HEK293T (cell line): ENCODE measurements at regions not wholly inside any gene's neighbourhood (a gene's known extent, or its start where the extent isn't known, plus 50 kb on each side); places are given as distances from the start of the nearest gene placed in this dataset.

Experiments used
- CTCF ChIA-PET: fragments of 350-600 bp; formaldehyde crosslinking; extraction: SDS; loops from one replicate; lab custom pipeline; 2021; ENCODE audit warnings: antibody characterized with exemption, inconsistent platforms; lab: Yijun Ruan, JAX
- POLR2A ChIA-PET: fragments of 350-600 bp; formaldehyde crosslinking; extraction: SDS; loops from one replicate; lab custom pipeline; 2020; ENCODE audit warnings: antibody characterized with exemption, inconsistent platforms; lab: Yijun Ruan, JAX
- DNase-seq: peaks from one replicate; pipeline ENCODE4 v3.0.0; 2012; ENCODE audit warnings: mixed read lengths; ENCODE audit errors: extremely low spot score
- ARNT ChIP-seq: fragments of 450-650 bp; IDR thresholded peaks from 2 replicates; pipeline ENCODE4 v1.6.1; 2017; ENCODE audit warnings: mild to moderate bottlenecking
- BHLHE40 ChIP-seq: fragments of 450-650 bp; IDR thresholded peaks from 2 replicates; pipeline ENCODE4 v1.6.1; 2016; ENCODE audit warnings: mild to moderate bottlenecking, moderate library complexity, borderline replicate concordance
- CTBP1 ChIP-seq: fragments of 450-650 bp; IDR thresholded peaks from 2 replicates; pipeline ENCODE4 v1.6.1; 2016; ENCODE audit warnings: borderline replicate concordance
- ELF4 ChIP-seq: fragments of 450-650 bp; IDR thresholded peaks from 2 replicates; pipeline ENCODE4 v1.6.1; 2017; ENCODE audit warnings: antibody characterized with exemption
- FOXA1 ChIP-seq: fragments of 450-650 bp; IDR thresholded peaks from 2 replicates; pipeline ENCODE4 v1.6.1; 2016; ENCODE audit warnings: mild to moderate bottlenecking
- FOXK2 ChIP-seq: fragments of 450-650 bp; IDR thresholded peaks from 2 replicates; pipeline ENCODE4 v1.6.1; 2016; ENCODE audit warnings: mild to moderate bottlenecking
- FOXM1 ChIP-seq: fragments of 450-650 bp; IDR thresholded peaks from 2 replicates; pipeline ENCODE4 v1.6.1; 2017; ENCODE audit warnings: mild to moderate bottlenecking, borderline replicate concordance
- HDGF ChIP-seq: fragments of 450-650 bp; IDR thresholded peaks from 2 replicates; pipeline ENCODE4 v1.6.1; 2017; ENCODE audit warnings: antibody characterized with exemption, borderline replicate concordance
- L3MBTL2 ChIP-seq: fragments of 450-650 bp; conservative IDR thresholded peaks from 2 replicates; pipeline ENCODE4 v1.6.1; 2016; ENCODE audit warnings: mild to moderate bottlenecking
- LEF1 ChIP-seq: fragments of 450-650 bp; IDR thresholded peaks from 2 replicates; pipeline ENCODE4 v1.6.1; 2017; ENCODE audit warnings: mild to moderate bottlenecking, borderline replicate concordance
- NFRKB ChIP-seq: fragments of 450-650 bp; IDR thresholded peaks from 2 replicates; pipeline ENCODE4 v1.6.1; 2016; ENCODE audit warnings: mild to moderate bottlenecking, moderate library complexity
- PKNOX1 ChIP-seq: fragments of 450-650 bp; IDR thresholded peaks from 2 replicates; pipeline ENCODE4 v1.6.1; 2016
- SP1 ChIP-seq: fragments of 450-650 bp; IDR thresholded peaks from 2 replicates; pipeline ENCODE4 v1.6.1; 2017
- SUZ12 ChIP-seq: fragments of 450-650 bp; IDR thresholded peaks from 2 replicates; pipeline ENCODE4 v1.6.1; 2016; ENCODE audit warnings: mild to moderate bottlenecking
- TARDBP ChIP-seq: fragments of 450-650 bp; IDR thresholded peaks from 2 replicates; pipeline ENCODE4 v1.6.1; 2016
- ZNF384 ChIP-seq: fragments of 450-650 bp; IDR thresholded peaks from 2 replicates; pipeline ENCODE4 v1.6.1; 2016

- ChIA-PET CTCF (no interaction called here), POLR2A (no interaction called here)
- no peak for DNase-seq
- TF ChIP-seq FOXM1 = no peak
- TF ChIP-seq NFRKB = no peak
- no peak for TF ChIP-seq PKNOX1
- TF ChIP-seq FOXK2 = no peak
- no peak for TF ChIP-seq ELF4
Observed at GRCh38 chr13:84399320-84400085, 517.2 kb upstream of the SLITRK1 start.

GRCh38 chr13:84393981-84394625 lies 511.8 kb upstream of the SLITRK1 start:
- DNase-seq = no peak
- no peak for TF ChIP-seq ZNF384
- TF ChIP-seq BHLHE40 = no peak
- no peak for TF ChIP-seq FOXA1
- TF ChIP-seq FOXK2 = no peak
- TF ChIP-seq SP1 = no peak
- TF ChIP-seq ELF4 = no peak
- TF ChIP-seq HDGF = no peak
- ChIA-PET CTCF (no interaction called here), POLR2A (no interaction called here)

- TF ChIP-seq FOXM1 (no peak), HDGF (no peak), SP1 (no peak), SUZ12 (no peak), NFRKB (no peak), FOXA1 (no peak), ARNT (no peak), LEF1 (no peak), BHLHE40 (no peak), ELF4 (no peak), PKNOX1 (no peak), TARDBP (no peak), FOXK2 (no peak), L3MBTL2 (no peak), ZNF384 (no peak), CTBP1 (no peak)
- ChIA-PET CTCF (no interaction called here), POLR2A (no interaction called here)
- no peak for DNase-seq
Observed at GRCh38 chr13:84380866-84381265, 498.6 kb upstream of the SLITRK1 start.

GRCh38 chr13:84377106-84377505 lies 494.8 kb upstream of the SLITRK1 start:
- POLR2A ChIA-PET = no interaction called here
- CTCF ChIA-PET = no interaction called here
- peak; percentile 46 for TF ChIP-seq PKNOX1
- TF ChIP-seq ZNF384 = no peak
- no peak for DNase-seq

GRCh38 chr13:84366506-84366905 lies 484.2 kb upstream of the SLITRK1 start:
- no peak for DNase-seq
- CTCF ChIA-PET = no interaction called here
- TF ChIP-seq FOXA1 (no peak), FOXK2 (no peak), ARNT (no peak), L3MBTL2 (no peak)
- POLR2A ChIA-PET = no interaction called here

GRCh38 chr13:84362777-84363176 lies 480.5 kb upstream of the SLITRK1 start:
- ChIA-PET POLR2A (no interaction called here), CTCF (no interaction called here)
- TF ChIP-seq CTBP1 = no peak
- TF ChIP-seq BHLHE40 = no peak
- TF ChIP-seq L3MBTL2 = no peak
- TF ChIP-seq FOXM1 = no peak
- TF ChIP-seq LEF1 = no peak
- TF ChIP-seq FOXK2 = no peak
- TF ChIP-seq SP1 = no peak
- TF ChIP-seq PKNOX1 = no peak
- no peak for TF ChIP-seq NFRKB
- no peak for TF ChIP-seq HDGF
- no peak for TF ChIP-seq ELF4
- TF ChIP-seq ARNT = no peak
- no peak for TF ChIP-seq FOXA1
- TF ChIP-seq TARDBP = no peak
- no peak for TF ChIP-seq SUZ12
- TF ChIP-seq ZNF384 = no peak
- no peak for DNase-seq
